ENCODE measurements at regions not wholly inside any gene's neighbourhood (a gene's known extent, or its start where the extent isn't known, plus 50 kb on each side); places are given as distances from the start of the nearest gene placed in this dataset.

- TF ChIP-seq POLR2AphosphoS5 (IDR thresholded peaks at IDR 0.05): no peak
- no peak for TF ChIP-seq CTCF (IDR thresholded peaks at IDR 0.05)
- TF ChIP-seq POLR2A (IDR thresholded peaks at IDR 0.05; ENCODE audit: low read depth): no peak
- no peak for TF ChIP-seq EP300 (IDR thresholded peaks at IDR 0.05)
- DNase-seq (ENCODE audit: extremely low spot score): no peak
- Histone ChIP-seq H3K4me3 (no peak overlapping the region), H3K4me1 (no peaks in the 10 kb centered on the region), H3K27me3 (no peaks in the 10 kb centered on the region), H3K27ac (replicated peaks in 1 of 4) (no peak overlapping the region), H3K36me3 (no peaks in the 10 kb centered on the region), H3K9me3 (no peaks in the 10 kb centered on the region)
- intact Hi-C loops (cut with DNase I): no loop called here
Measured at GRCh38 chr9:88312045-88312444, 76.2 kb upstream of the SPIN1 start.

DNA sequence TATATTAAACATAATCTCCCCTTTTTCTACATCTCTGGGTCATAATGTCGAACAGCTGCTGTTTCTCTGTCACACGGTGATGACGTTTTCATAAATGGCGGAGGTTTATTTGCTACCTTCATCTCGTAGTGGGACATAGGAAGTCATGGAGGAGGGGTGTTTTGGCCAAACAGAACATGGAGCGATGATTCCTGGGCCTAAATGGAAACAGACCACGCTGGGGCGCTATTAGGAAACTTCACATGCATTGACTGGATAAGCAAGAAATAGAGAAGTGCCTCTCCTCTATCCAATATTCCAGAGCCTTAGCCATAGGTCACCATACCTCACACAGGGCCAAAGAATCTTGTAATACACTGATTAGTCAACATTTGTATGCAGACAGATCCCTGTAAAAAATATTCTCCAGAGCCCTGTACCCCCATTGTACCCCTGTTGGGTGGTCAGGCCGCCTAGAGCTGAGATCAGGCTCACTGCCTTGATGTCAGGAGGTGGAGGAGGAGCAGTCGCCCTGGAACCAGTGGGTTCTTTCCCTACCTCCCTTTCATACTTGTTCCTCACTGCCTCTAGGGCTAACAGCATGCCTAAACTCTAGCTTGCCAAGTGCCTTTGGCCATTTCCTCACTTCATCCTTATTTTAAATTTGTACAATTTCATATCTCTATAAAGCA, 77.8 kb upstream of the SPIN1 start:
- WGBS: 63% methylated on average over 10 of the region's 10 CpGs
- Histone ChIP-seq H3K36me3 (no peaks in the 10 kb centered on the region), H3K4me3 (no peak overlapping the region), H3K4me1 (no peaks in the 10 kb centered on the region), H3K9me3 (no peaks in the 10 kb centered on the region), H3K27ac (replicated peaks in 1 of 4) (no peak overlapping the region), H3K27me3 (no peaks in the 10 kb centered on the region)
- intact Hi-C loops (cut with DNase I): no loop called here
- TF ChIP-seq EP300 (IDR thresholded peaks at IDR 0.05) (no peak), POLR2AphosphoS5 (IDR thresholded peaks at IDR 0.05) (no peak), CTCF (IDR thresholded peaks at IDR 0.05) (no peak), POLR2A (IDR thresholded peaks at IDR 0.05; ENCODE audit: low read depth) (no peak)
- no peak for DNase-seq (ENCODE audit: extremely low spot score)

GRCh38 chr9:88308831-88309560, 79.2 kb upstream of the SPIN1 start:
- no peaks in the 10 kb centered on the region for H3K27me3 ChIP-seq
- no peaks in the 10 kb centered on the region for H3K9me3 ChIP-seq
- H3K36me3 ChIP-seq: no peaks in the 10 kb centered on the region
- no peak overlapping the region for H3K4me3 ChIP-seq
- no peak for TF ChIP-seq EP300 (IDR thresholded peaks at IDR 0.05)
- no peak for TF ChIP-seq CTCF (IDR thresholded peaks at IDR 0.05)
- no peak for TF ChIP-seq POLR2A (IDR thresholded peaks at IDR 0.05; ENCODE audit: low read depth)
- no peak for TF ChIP-seq POLR2AphosphoS5 (IDR thresholded peaks at IDR 0.05)
- 80% methylated on average over 7 of the region's 7 CpGs for WGBS
- intact Hi-C loops (cut with DNase I): no loop called here
- no peak for DNase-seq (ENCODE audit: extremely low spot score)
- H3K27ac ChIP-seq (replicated peaks in 1 of 4): no peak overlapping the region
- H3K4me1 ChIP-seq: no peaks in the 10 kb centered on the region

- no peak for DNase-seq (ENCODE audit: extremely low spot score)
- Histone ChIP-seq H3K27ac (replicated peaks in 1 of 4) (no peak overlapping the region), H3K27me3 (no peaks in the 10 kb centered on the region), H3K4me3 (no peak overlapping the region), H3K36me3 (no peaks in the 10 kb centered on the region), H3K4me1 (no peaks in the 10 kb centered on the region), H3K9me3 (no peaks in the 10 kb centered on the region)
- WGBS: 96% methylated on average over 7 of the region's 7 CpGs
- no peak for TF ChIP-seq POLR2A (IDR thresholded peaks at IDR 0.05; ENCODE audit: low read depth)
- no peak for TF ChIP-seq CTCF (IDR thresholded peaks at IDR 0.05)
- TF ChIP-seq EP300 (IDR thresholded peaks at IDR 0.05): no peak
- TF ChIP-seq POLR2AphosphoS5 (IDR thresholded peaks at IDR 0.05): no peak
- intact Hi-C loops (cut with DNase I): no loop called here
Measured at GRCh38 chr9:88307136-88307535, 81.1 kb upstream of the SPIN1 start.
